A549 (cell line): ENCODE measurements at regions not wholly inside any gene's neighbourhood (a gene's known extent, or its start where the extent isn't known, plus 50 kb on each side); places are given as distances from the start of the nearest gene placed in this dataset.

ENCODE experiments used
- CEBPB ChIP-seq, 2 experiments: fragments of >200 bp in 1 of 2; sonication (Bioruptor Twin) in 1 of 2; formaldehyde crosslinking in 1 of 2; IDR thresholded peaks; 2 replicates each; pipeline ENCODE4 v1.6.1; 2012 to 2016
- CTCF ChIP-seq: fragments of >200 bp; sonication (Bioruptor Twin); formaldehyde crosslinking; IDR thresholded peaks from 3 replicates; pipeline ENCODE4 v1.5.1; 2016
- FOXS1 ChIP-seq: fragments of 250-450 bp; sonication (Bioruptor Pico); IDR thresholded peaks from 2 replicates; pipeline ENCODE4 v1.5.0; 2020; ENCODE audit warnings: mild to moderate bottlenecking, moderate library complexity
- MAX ChIP-seq: IDR thresholded peaks from 2 replicates; pipeline ENCODE4 v1.6.1; 2012
- POLR2A ChIP-seq: IDR thresholded peaks from 2 replicates; pipeline ENCODE4 v1.6.1; 2012; ENCODE audit warnings: mild to moderate bottlenecking, low read length
- SREBF2 ChIP-seq: fragments of 450-650 bp; IDR thresholded peaks from 2 replicates; pipeline ENCODE4 v1.6.1; 2014; ENCODE audit warnings: mild to moderate bottlenecking, moderate library complexity
- TF ChIP-seq, protein P1 (sequence below): fragments of 200-600 bp; sonication (generic); IDR thresholded peaks from 2 replicates; pipeline ENCODE4 v1.6.1; 2016; ENCODE audit warnings: antibody characterized with exemption, mild to moderate bottlenecking, moderate library complexity
- TF ChIP-seq, protein P2 (sequence below): fragments of 450-650 bp; IDR thresholded peaks from 2 replicates; pipeline ENCODE4 v1.6.1; 2014; ENCODE audit warnings: antibody characterized with exemption

DNA sequence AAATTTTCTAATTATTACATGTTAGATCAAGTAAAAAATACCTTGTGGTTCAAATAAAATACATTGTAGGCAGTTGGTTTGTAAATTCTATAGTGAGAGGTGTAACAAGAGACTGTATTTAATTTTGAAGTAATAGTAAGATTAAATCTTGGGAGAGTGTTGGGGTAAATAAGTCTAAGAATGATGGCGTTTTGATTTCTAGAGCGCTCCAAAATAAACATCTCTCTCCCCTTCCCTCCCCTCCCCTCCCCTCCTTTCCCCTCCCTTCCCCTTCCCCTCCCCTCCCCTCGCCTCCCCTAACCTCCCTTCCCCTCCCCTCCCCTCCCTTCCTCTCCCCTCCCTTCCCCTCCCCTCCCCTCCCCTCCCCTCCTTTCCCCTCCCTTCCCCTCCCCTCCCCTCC lies 200.6 kb upstream of the EEF2KMT start:
- TF ChIP-seq POLR2A: no peak
- TF ChIP-seq, protein P1, sequence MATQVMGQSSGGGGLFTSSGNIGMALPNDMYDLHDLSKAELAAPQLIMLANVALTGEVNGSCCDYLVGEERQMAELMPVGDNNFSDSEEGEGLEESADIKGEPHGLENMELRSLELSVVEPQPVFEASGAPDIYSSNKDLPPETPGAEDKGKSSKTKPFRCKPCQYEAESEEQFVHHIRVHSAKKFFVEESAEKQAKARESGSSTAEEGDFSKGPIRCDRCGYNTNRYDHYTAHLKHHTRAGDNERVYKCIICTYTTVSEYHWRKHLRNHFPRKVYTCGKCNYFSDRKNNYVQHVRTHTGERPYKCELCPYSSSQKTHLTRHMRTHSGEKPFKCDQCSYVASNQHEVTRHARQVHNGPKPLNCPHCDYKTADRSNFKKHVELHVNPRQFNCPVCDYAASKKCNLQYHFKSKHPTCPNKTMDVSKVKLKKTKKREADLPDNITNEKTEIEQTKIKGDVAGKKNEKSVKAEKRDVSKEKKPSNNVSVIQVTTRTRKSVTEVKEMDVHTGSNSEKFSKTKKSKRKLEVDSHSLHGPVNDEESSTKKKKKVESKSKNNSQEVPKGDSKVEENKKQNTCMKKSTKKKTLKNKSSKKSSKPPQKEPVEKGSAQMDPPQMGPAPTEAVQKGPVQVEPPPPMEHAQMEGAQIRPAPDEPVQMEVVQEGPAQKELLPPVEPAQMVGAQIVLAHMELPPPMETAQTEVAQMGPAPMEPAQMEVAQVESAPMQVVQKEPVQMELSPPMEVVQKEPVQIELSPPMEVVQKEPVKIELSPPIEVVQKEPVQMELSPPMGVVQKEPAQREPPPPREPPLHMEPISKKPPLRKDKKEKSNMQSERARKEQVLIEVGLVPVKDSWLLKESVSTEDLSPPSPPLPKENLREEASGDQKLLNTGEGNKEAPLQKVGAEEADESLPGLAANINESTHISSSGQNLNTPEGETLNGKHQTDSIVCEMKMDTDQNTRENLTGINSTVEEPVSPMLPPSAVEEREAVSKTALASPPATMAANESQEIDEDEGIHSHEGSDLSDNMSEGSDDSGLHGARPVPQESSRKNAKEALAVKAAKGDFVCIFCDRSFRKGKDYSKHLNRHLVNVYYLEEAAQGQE: no peak
- no peak for TF ChIP-seq CTCF
- no peak for TF ChIP-seq CEBPB (IDR thresholded peaks at IDR 0.05)
- no peak for TF ChIP-seq MAX
- TF ChIP-seq SREBF2: no peak
- TF ChIP-seq, protein P2, sequence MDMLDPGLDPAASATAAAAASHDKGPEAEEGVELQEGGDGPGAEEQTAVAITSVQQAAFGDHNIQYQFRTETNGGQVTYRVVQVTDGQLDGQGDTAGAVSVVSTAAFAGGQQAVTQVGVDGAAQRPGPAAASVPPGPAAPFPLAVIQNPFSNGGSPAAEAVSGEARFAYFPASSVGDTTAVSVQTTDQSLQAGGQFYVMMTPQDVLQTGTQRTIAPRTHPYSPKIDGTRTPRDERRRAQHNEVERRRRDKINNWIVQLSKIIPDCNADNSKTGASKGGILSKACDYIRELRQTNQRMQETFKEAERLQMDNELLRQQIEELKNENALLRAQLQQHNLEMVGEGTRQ: no peak
- no peak for TF ChIP-seq FOXS1 (CRISPR knock-in tag)
